Panc1 (cell line): ENCODE measurements at regions not wholly inside any gene's neighbourhood (a gene's known extent, or its start where the extent isn't known, plus 50 kb on each side); places are given as distances from the start of the nearest gene placed in this dataset.

Source experiments
- ATAC-seq: fragments of 200-7000 bp; cut with Tn5 transposase; 2 replicates; pipeline ENCODE4 v1.9.1; 2020; ENCODE audit warnings: mild to moderate bottlenecking, moderate library complexity
- BruUV-seq: library from RNA; stranded (reverse); fragments of 400-500 nt; replicated peaks from 2 replicates; lab custom pipeline; 2021; lab: Mats Ljungman, UMichigan
- CTCF ChIA-PET: fragments of 300-600 bp; sonication (Branson Sonifier 250); formaldehyde crosslinking; loops from one replicate; lab custom pipeline; 2022; ENCODE audit warnings: antibody characterized with exemption; lab: Charles Lee
- POLR2A ChIA-PET: fragments of 300-600 bp; sonication (Branson Sonifier 250); formaldehyde crosslinking; loops from one replicate; lab custom pipeline; 2022; ENCODE audit warnings: antibody characterized with exemption; lab: Charles Lee
- DNase-seq: peaks from one replicate; pipeline ENCODE4 v3.0.0-alpha.2; 2010; ENCODE audit warnings: low read depth, low spot score
- H3K27ac ChIP-seq: 2 replicates; pipeline ENCODE4 v1.5.1; 2011; ENCODE audit warnings: mild to moderate bottlenecking, low read length, inconsistent platforms
- H3K27me3 ChIP-seq: fragments of 200-500 bp; sonication (Bioruptor generic); 2 replicates; pipeline ENCODE4 v1.6.0; 2014; ENCODE audit warnings: low read length, inconsistent platforms; ENCODE audit not compliant: control insufficient read depth, insufficient read depth
- H3K36me3 ChIP-seq: fragments of 200-500 bp; sonication (Bioruptor generic); 2 replicates; pipeline ENCODE4 v1.5.1; 2014; ENCODE audit warnings: inconsistent platforms, mild to moderate bottlenecking, low read length, moderate library complexity; ENCODE audit not compliant: control insufficient read depth, insufficient read depth
- H3K4me1 ChIP-seq: 2 replicates; pipeline ENCODE4 v1.5.1; 2011; ENCODE audit warnings: inconsistent platforms, mild to moderate bottlenecking, low read length, moderate library complexity; ENCODE audit not compliant: control insufficient read depth, insufficient read depth
- H3K4me3 ChIP-seq, 2 experiments: 2 replicates each; pipeline ENCODE4 v1.5.1; 2011 to 2012; ENCODE audit warnings: low read depth in 2 of 2, low read length in 2 of 2, mild to moderate bottlenecking in 2 of 2, inconsistent platforms in 1 of 2, moderate library complexity in 1 of 2
- H3K9me3 ChIP-seq: fragments of 200-500 bp; sonication (Bioruptor generic); 2 replicates; pipeline ENCODE4 v1.5.1; 2014; ENCODE audit warnings: low read depth, mild to moderate bottlenecking, inconsistent platforms, low read length, moderate library complexity; ENCODE audit not compliant: control insufficient read depth, insufficient read depth
- POLR2AphosphoS5 ChIP-seq: IDR thresholded peaks from 2 replicates; pipeline ENCODE4 v1.6.1; 2012; ENCODE audit warnings: mild to moderate bottlenecking, low read depth, low read length, moderate library complexity
- SIN3A ChIP-seq: IDR thresholded peaks from 2 replicates; pipeline ENCODE4 v1.6.1; 2012; ENCODE audit warnings: low read depth, mild to moderate bottlenecking, low read length, moderate library complexity, borderline replicate concordance; ENCODE audit not compliant: insufficient read depth
- TCF7L2 ChIP-seq: IDR thresholded peaks from 2 replicates; pipeline ENCODE4 v1.6.1; 2011; ENCODE audit warnings: mild to moderate bottlenecking, low read depth, low read length, inconsistent platforms
- in situ Hi-C: cut with HindIII; loops from 2 replicates; pipeline ENCODE4 v1.10.0; 2016; ENCODE audit warnings: low sequenced_read_pairs, low pct_unique_long_range_greater_than_20kb
- intact Hi-C: fragments of 100-400 bp; cut with micrococcal nuclease; formaldehyde crosslinking; loops from one replicate; pipeline ENCODE4 v1.10.0; 2022; ENCODE audit not compliant: unreplicated experiment
- TF ChIP-seq, protein P1 (sequence below), 2 experiments: IDR thresholded peaks; 2 replicates each; pipeline ENCODE4 v1.6.1; 2011 to 2012; ENCODE audit warnings: low read depth in 2 of 2, control low read depth in 1 of 2, low read length in 1 of 2, mild to moderate bottlenecking in 1 of 2, moderate library complexity in 1 of 2; ENCODE audit not compliant: insufficient read depth in 1 of 2
- TF ChIP-seq, protein P2 (sequence below): fragments of 450-650 bp; IDR thresholded peaks from 2 replicates; pipeline ENCODE4 v1.5.1; 2017; ENCODE audit warnings: mild to moderate bottlenecking

DNA sequence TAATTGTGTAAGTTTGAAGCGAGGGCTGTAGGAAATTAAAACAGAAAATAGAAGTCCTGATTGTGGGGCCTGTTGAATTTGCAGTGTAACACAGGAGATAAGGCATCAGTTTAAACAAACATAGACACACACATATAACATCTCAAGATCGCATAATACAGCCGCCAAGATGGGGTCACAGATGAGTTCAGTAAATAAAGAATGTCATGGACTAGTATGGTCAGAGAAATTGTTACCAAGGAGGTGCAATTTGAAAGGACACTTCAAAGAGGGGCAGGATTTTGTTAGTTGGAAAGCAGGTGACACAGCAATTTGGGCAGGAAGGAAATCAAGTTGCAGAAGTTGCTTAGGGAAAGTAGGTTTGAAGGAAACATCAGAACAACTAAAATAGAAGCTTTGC is 450.0 kb downstream of the USP25 start:
- no peaks in the 10 kb centered on the region for H3K27me3 ChIP-seq
- in situ Hi-C loops (no loop called here), intact Hi-C loops (no loop called here)
- ChIA-PET POLR2A (no interaction called here), CTCF (no interaction called here)
- no peaks in the 10 kb centered on the region for H3K9me3 ChIP-seq
- TF ChIP-seq SIN3A (no peak), POLR2AphosphoS5 (no peak)
- TF ChIP-seq, protein P1, sequence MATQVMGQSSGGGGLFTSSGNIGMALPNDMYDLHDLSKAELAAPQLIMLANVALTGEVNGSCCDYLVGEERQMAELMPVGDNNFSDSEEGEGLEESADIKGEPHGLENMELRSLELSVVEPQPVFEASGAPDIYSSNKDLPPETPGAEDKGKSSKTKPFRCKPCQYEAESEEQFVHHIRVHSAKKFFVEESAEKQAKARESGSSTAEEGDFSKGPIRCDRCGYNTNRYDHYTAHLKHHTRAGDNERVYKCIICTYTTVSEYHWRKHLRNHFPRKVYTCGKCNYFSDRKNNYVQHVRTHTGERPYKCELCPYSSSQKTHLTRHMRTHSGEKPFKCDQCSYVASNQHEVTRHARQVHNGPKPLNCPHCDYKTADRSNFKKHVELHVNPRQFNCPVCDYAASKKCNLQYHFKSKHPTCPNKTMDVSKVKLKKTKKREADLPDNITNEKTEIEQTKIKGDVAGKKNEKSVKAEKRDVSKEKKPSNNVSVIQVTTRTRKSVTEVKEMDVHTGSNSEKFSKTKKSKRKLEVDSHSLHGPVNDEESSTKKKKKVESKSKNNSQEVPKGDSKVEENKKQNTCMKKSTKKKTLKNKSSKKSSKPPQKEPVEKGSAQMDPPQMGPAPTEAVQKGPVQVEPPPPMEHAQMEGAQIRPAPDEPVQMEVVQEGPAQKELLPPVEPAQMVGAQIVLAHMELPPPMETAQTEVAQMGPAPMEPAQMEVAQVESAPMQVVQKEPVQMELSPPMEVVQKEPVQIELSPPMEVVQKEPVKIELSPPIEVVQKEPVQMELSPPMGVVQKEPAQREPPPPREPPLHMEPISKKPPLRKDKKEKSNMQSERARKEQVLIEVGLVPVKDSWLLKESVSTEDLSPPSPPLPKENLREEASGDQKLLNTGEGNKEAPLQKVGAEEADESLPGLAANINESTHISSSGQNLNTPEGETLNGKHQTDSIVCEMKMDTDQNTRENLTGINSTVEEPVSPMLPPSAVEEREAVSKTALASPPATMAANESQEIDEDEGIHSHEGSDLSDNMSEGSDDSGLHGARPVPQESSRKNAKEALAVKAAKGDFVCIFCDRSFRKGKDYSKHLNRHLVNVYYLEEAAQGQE (IDR thresholded peaks at IDR 0.05; ENCODE audit: insufficient read depth in 1 of 2, low read depth in 2 of 2, low read length in 1 of 2), result no peak
- TF ChIP-seq, protein P2, sequence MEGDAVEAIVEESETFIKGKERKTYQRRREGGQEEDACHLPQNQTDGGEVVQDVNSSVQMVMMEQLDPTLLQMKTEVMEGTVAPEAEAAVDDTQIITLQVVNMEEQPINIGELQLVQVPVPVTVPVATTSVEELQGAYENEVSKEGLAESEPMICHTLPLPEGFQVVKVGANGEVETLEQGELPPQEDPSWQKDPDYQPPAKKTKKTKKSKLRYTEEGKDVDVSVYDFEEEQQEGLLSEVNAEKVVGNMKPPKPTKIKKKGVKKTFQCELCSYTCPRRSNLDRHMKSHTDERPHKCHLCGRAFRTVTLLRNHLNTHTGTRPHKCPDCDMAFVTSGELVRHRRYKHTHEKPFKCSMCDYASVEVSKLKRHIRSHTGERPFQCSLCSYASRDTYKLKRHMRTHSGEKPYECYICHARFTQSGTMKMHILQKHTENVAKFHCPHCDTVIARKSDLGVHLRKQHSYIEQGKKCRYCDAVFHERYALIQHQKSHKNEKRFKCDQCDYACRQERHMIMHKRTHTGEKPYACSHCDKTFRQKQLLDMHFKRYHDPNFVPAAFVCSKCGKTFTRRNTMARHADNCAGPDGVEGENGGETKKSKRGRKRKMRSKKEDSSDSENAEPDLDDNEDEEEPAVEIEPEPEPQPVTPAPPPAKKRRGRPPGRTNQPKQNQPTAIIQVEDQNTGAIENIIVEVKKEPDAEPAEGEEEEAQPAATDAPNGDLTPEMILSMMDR, result no peak
- H3K36me3 ChIP-seq, result no peaks in the 10 kb centered on the region
- no peak overlapping the region for H3K4me3 ChIP-seq
- ATAC-seq, result no peak
- no TSS peak for BruUV-seq
- no peak overlapping the region for H3K27ac ChIP-seq
- H3K4me1 ChIP-seq, result no peaks in the 10 kb centered on the region
- DNase-seq, result no peak

DNA sequence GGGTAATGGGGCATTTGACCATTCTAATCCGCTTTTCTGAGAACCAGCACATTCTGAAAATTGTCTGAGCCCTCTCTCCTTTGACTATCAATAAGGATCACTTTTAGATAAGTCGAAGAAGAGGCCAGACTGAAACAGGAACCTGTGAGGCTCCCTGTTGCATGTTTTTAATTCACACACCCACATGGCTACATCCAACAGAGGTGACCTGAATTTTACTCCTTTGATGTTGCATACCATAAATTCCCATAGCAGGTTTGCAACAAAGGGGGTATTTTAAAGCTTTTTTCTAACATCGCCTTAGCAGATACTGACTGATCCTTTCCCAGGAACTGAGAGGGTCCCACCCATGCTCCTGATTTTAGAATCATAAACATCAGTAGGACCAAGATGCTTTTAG is 450.8 kb downstream of the USP25 start:
- ChIA-PET CTCF (no interaction called here), POLR2A (no interaction called here)
- no peak for TF ChIP-seq SIN3A
- TF ChIP-seq TCF7L2, result no peak
- in situ Hi-C loops (no loop called here), intact Hi-C loops (no loop called here)
- no peaks in the 10 kb centered on the region for H3K9me3 ChIP-seq
- BruUV-seq, result no TSS peak
- H3K4me1 ChIP-seq, result no peaks in the 10 kb centered on the region
- ATAC-seq (no peak), DNase-seq (no peak)
- H3K36me3 ChIP-seq, result no peaks in the 10 kb centered on the region
- no peak overlapping the region for H3K4me3 ChIP-seq
- no peak overlapping the region for H3K27ac ChIP-seq
- H3K27me3 ChIP-seq, result no peaks in the 10 kb centered on the region

- Histone ChIP-seq H3K36me3 (no peaks in the 10 kb centered on the region), H3K27me3 (no peaks in the 10 kb centered on the region), H3K9me3 (no peaks in the 10 kb centered on the region), H3K4me3 (no peak overlapping the region), H3K4me1 (no peaks in the 10 kb centered on the region), H3K27ac (no peak overlapping the region)
- no peak for TF ChIP-seq SIN3A
- no peak for TF ChIP-seq TCF7L2
- TF ChIP-seq, protein P2, result no peak
- TF ChIP-seq, protein P1 (IDR thresholded peaks at IDR 0.05; ENCODE audit: insufficient read depth in 1 of 2, low read depth in 2 of 2, low read length in 1 of 2), result no peak
- TF ChIP-seq POLR2AphosphoS5, result no peak
- intact Hi-C loops, result no loop called here
- DNase-seq, result no peak
- ChIA-PET CTCF (no interaction called here), POLR2A (no interaction called here)
- in situ Hi-C loops, result no loop called here
- no peak for ATAC-seq
- BruUV-seq, result no TSS peak
These were observed 451.2 kb downstream of the USP25 start for GRCh38 chr21:16181018-16181417.
